Activated CD4-positive, alpha-beta T cell treated with anti-CD3 and anti-CD28 coated beads for 48 hours (primary cell): ENCODE measurements at regions not wholly inside any gene's neighbourhood (a gene's known extent, or its start where the extent isn't known, plus 50 kb on each side); places are given as distances from the start of the nearest gene placed in this dataset.
"Not testable (repeated sequence)": the region's sequence is repeated elsewhere in the genome, so short reads cannot be mapped to it uniquely, and the experiment has no call there.

Source experiments
- DNase-seq: peaks from one replicate; pipeline ENCODE4 v3.0.0-alpha.2; 2020

- no peak for DNase-seq
These were observed 190.4 kb downstream of the MIS18A start for GRCh38 chr21:32088471-32088870.

GRCh38 chr21:32087447-32087846 is 191.4 kb downstream of the MIS18A start:
- DNase-seq: no peak

GRCh38 chr21:32083197-32083596 is 195.7 kb downstream of the MIS18A start:
- DNase-seq: no peak

DNA sequence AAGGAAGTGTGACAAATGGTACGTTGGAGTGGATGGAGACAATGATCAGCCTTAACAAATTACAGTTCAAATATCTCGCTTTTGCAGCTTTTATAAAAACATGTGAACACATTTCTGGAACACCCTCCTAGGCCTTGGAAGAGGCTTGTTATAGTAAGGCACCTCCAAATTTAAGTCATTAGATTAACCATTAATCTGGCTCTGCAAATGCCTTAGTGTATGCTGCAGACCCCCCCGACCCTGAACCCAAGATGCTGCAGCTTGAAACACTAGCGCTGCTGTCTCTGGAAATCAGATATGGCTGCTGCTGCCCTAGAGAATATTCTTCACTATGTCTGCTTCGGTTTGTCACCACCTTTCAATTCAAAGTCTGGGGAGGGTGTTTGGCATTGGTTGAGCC is 196.4 kb downstream of the MIS18A start:
- no peak for DNase-seq

DNA sequence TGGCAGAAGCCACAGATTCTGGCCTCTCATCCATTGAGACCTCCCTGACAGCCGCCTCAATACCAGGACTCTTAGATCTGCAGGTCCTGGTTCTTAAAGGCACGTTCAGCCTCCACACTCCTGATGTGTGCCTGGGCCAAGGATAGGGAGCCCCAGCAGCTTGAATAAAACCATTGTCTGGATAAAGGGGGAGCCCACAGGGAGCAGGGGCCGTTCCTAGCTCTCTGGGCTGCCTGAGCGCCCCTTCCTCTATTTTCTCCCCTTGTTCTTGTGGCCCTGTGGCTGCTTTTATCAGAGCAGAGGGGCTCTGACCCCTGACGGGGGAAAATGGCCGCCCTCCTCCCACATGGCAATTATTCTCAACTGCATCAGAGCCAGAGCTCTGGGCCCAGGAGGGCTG is 200.8 kb downstream of the HUNK start:
- DNase-seq: no peak

DNA sequence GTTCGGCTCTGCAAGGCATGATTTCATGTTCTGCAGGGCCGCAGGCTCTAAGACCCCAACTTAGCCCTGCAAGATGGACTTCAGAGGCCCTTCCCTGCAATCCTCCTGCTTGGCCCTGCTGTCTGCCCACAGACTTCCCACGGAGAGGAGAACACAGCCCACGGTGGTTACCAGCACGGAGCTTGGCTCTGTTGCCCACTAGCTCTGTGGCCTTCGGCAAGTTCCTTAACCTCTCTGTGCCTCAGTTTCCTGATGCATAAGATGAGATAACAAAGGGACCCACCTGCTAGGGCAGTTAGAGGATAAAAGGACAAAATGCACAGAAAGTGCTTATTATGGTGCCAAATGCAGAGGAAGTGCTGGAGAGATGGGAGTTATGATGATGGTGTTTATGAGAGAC is 200.4 kb downstream of the HUNK start:
- DNase-seq: no peak

DNA sequence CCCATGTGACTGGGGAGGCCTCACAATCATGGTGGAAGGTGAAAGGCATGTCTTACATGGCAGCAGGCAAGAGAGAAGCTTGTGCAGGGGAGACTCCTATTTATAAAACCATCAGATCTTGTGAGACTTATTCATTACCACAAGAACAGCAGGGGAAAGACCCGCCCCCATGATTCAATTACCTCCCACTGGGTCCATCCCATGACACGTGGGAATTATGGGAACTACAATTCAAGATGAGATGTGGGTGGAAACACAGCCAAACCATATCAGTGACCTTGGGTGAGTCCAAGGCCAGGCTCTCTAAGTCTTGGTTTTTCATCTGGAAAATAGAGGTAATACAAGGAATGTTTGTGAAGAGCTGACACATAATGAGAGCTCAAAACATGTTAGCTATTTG is 198.8 kb downstream of the HUNK start:
- not testable (repeated sequence) for DNase-seq

- DNase-seq: no peak
These were observed 198.0 kb downstream of the HUNK start for GRCh38 chr21:32070676-32071330.

- DNase-seq: no peak
These were observed 197.3 kb downstream of the HUNK start for GRCh38 chr21:32070126-32070525.

DNA sequence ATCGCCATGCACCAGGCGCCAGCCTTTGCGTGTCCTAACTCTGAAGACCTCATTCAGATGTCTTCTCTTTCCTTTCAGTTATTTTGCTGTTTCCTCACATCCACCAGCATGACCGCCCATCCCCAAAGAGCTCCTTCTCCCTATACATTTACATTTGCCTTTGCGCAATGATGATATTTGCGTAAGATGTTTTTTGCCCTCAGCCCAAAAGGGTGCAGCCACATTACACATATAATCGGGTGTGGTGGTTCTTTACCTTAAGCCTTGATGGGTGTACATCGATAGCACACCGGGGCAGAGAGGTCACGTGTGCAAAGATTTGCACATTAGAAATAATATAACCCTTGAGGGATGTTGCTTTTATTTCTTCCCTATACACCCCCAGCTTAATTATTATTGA is 192.8 kb downstream of the HUNK start:
- no peak for DNase-seq

GRCh38 chr21:32064281-32064910 is 191.6 kb downstream of the HUNK start:
- no peak for DNase-seq

DNA sequence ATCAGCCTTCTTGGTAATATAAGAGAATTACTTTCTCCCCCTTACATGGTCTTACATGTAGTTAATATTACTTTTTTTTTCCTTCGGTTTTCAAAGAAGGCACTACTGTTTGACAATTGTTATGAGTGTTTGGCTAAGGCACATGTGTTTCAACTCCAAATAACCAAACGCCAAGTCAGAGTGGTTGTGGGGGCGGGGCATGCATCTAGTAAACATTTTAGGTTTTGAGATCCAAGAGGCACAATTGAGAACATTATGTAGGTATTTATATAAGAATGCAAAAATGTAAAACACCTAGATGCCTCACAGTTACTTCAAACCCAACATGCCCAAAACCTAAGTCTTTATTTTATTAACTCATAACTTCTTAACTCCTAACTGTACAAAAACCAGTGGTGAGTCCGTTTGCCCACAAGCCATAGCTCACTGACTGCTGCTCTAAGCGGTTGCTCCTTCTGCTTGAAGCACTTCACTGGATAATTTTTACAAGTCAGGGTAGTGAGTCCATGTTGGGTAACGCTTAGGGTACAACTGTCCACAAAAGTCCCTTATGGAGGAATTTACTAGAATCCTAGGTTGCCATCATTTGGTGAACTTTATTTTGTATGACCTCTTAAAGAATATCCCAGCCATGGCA is 189.9 kb downstream of the HUNK start:
- DNase-seq: no peak

DNA sequence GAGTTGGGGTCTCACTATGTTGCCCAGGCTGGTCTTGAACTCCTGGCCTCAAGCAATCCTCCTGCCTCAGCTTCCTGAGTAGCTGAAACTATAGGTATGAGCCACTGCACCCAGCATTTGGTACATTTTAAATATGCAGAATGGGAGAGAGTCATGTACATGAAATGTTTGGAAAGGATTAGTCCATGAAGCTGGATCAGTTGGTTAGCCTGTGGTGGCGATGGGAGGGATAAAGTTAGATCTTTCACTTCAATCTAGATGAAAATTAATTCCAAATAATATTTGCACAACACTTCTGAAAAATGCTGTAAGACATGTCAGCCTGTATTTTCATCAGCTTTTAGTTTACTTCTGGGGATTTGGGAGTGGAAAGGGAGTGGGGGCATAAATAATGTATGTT is 188.9 kb downstream of the HUNK start:
- no peak for DNase-seq

DNA sequence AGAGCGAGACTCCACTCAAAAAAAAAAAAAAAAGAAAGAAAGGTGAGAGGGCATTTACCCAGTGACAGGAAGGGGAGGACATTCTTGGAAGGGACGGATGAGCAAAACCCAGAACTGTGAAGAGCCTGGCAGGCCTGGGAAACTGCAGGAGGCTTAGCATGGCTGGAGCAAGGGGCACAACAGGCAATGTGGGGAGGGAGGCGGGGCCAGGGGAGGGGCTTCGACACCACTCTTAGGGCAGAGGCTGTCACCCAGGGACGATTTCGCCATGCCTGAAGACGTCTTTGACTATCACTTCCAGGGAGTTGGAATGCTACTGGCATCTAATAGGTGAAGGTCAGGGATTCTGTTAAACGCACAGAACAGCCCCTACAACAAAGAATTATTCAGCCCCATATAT is 184.0 kb downstream of the HUNK start:
- DNase-seq: no peak

GRCh38 chr21:32055305-32055704 is 182.5 kb downstream of the HUNK start:
- no peak for DNase-seq
